Esophagus muscularis mucosa (tissue), 4 donors: ENCODE measurements at regions not wholly inside any gene's neighbourhood (a gene's known extent, or its start where the extent isn't known, plus 50 kb on each side); places are given as distances from the start of the nearest gene placed in this dataset.

ENCODE experiments used
- DNase-seq: peaks from one replicate; pipeline ENCODE4 v3.0.0-alpha.2; 2017; ENCODE audit errors: extremely low spot score
- H3K27ac ChIP-seq, 4 donors: fragments of 200-600 bp; sonication (generic); replicated peaks in 1 of 4; 1 replicate in 3 of 4; 2 replicates in 1 of 4; pipeline ENCODE4 v1.5.1; 2016 to 2019; ENCODE audit warnings: mild to moderate bottlenecking in 1 of 4
- H3K27me3 ChIP-seq, 4 donors: fragments of 200-600 bp; sonication (generic); one replicate each; pipeline versions ENCODE4 v1.5.1 to v1.6.0; 2016 to 2019
- H3K36me3 ChIP-seq, 4 donors: fragments of 200-600 bp; sonication (generic); one replicate each; pipeline ENCODE4 v1.5.1; 2016 to 2019
- H3K4me1 ChIP-seq, 4 donors: fragments of 200-600 bp; sonication (generic); one replicate each; pipeline ENCODE4 v1.5.1; 2016 to 2019
- H3K4me3 ChIP-seq, 4 donors: fragments of 200-600 bp; sonication (generic); 1 replicate in 2 of 4; 2 replicates in 2 of 4; pipeline ENCODE4 v1.5.1; 2016 to 2019; ENCODE audit warnings: mild to moderate bottlenecking in 4 of 4, moderate library complexity in 1 of 4
- H3K9me3 ChIP-seq, 4 donors: fragments of 200-600 bp; sonication (generic); 1 replicate in 3 of 4; 2 replicates in 1 of 4; pipeline ENCODE4 v1.5.1; 2016 to 2019
- CTCF ChIP-seq, 3 experiments: fragments of 200-600 bp in 2 of 3; fragments of 450-650 bp in 1 of 3; sonication (generic) in 2 of 3; IDR thresholded peaks; one replicate each; pipeline ENCODE4 v1.5.1; 2017 to 2019; ENCODE audit warnings: antibody characterized with exemption in 3 of 3, mild to moderate bottlenecking in 2 of 3, moderate library complexity in 1 of 3
- EP300 ChIP-seq: sonication (generic); formaldehyde crosslinking; IDR thresholded peaks from one replicate; pipeline ENCODE4 v1.6.1; 2017; ENCODE audit warnings: antibody characterized with exemption
- POLR2A ChIP-seq: fragments of 450-650 bp; IDR thresholded peaks from one replicate; pipeline ENCODE4 v1.6.1; 2017; ENCODE audit warnings: antibody characterized with exemption, moderate library complexity, mild to moderate bottlenecking, low read depth
- POLR2AphosphoS5 ChIP-seq, 2 donors: sonication (generic); formaldehyde crosslinking; IDR thresholded peaks; one replicate each; pipeline ENCODE4 v1.6.1; 2017; ENCODE audit warnings: antibody characterized with exemption in 2 of 2
- WGBS: methylation state at CpG from one replicate; pipeline ENCODE4 v1.1.5; 2018; 5-methylcytosine and 5-hydroxymethylcytosine counted together
- intact Hi-C: fragments of 100-400 bp; cut with DNase I; formaldehyde crosslinking; loops from one replicate; pipeline ENCODE4 v1.15.1; 2023

- H3K27ac ChIP-seq: no peak overlapping the region
- intact Hi-C loops: no loop called here
- no peak for TF ChIP-seq CTCF (IDR thresholded peaks at IDR 0.05)
- no peak for TF ChIP-seq POLR2A
- TF ChIP-seq POLR2AphosphoS5 (IDR thresholded peaks at IDR 0.05): no peak
- TF ChIP-seq EP300: no peak
- DNase-seq: no peak
- H3K9me3 ChIP-seq: no peaks in the 10 kb centered on the region
- no peak overlapping the region for H3K4me3 ChIP-seq
- no peaks in the 10 kb centered on the region for H3K27me3 ChIP-seq
- H3K36me3 ChIP-seq: no peaks in the 10 kb centered on the region
- WGBS: 86% methylated on average over 5 of the region's 5 CpGs
- no peaks in the 10 kb centered on the region for H3K4me1 ChIP-seq
These were observed 592.7 kb downstream of the NXPH1 start for GRCh38 chr7:9026121-9026520.

GRCh38 chr7:9028012-9028411, 594.6 kb downstream of the NXPH1 start:
- H3K27ac ChIP-seq: no peak overlapping the region
- no peaks in the 10 kb centered on the region for H3K4me1 ChIP-seq
- H3K9me3 ChIP-seq: no peaks in the 10 kb centered on the region
- no peaks in the 10 kb centered on the region for H3K27me3 ChIP-seq
- WGBS: 93% methylated on average over 4 of the region's 4 CpGs
- TF ChIP-seq POLR2A (no peak), EP300 (no peak), POLR2AphosphoS5 (IDR thresholded peaks at IDR 0.05) (no peak), CTCF (IDR thresholded peaks at IDR 0.05) (no peak)
- no peak overlapping the region for H3K4me3 ChIP-seq
- intact Hi-C loops: no loop called here
- no peaks in the 10 kb centered on the region for H3K36me3 ChIP-seq
- no peak for DNase-seq

GRCh38 chr7:9029681-9030530, 596.5 kb downstream of the NXPH1 start:
- no peak for DNase-seq
- H3K36me3 ChIP-seq: no peaks in the 10 kb centered on the region
- no peak overlapping the region for H3K4me3 ChIP-seq
- intact Hi-C loops: no loop called here
- H3K27me3 ChIP-seq: no peaks in the 10 kb centered on the region
- H3K27ac ChIP-seq: no peak overlapping the region
- 81% methylated on average over 9 of the region's 9 CpGs for WGBS
- H3K4me1 ChIP-seq: no peaks in the 10 kb centered on the region
- TF ChIP-seq POLR2AphosphoS5 (IDR thresholded peaks at IDR 0.05) (no peak), POLR2A (no peak), CTCF (IDR thresholded peaks at IDR 0.05) (no peak), EP300 (no peak)
- H3K9me3 ChIP-seq: no peaks in the 10 kb centered on the region

- Histone ChIP-seq H3K27me3 (no peaks in the 10 kb centered on the region), H3K36me3 (no peaks in the 10 kb centered on the region), H3K27ac (no peak overlapping the region), H3K4me1 (no peaks in the 10 kb centered on the region), H3K9me3 (no peaks in the 10 kb centered on the region), H3K4me3 (no peak overlapping the region)
- no peak for DNase-seq
- intact Hi-C loops: no loop called here
- TF ChIP-seq POLR2A: no peak
- no peak for TF ChIP-seq EP300
- no peak for TF ChIP-seq POLR2AphosphoS5 (IDR thresholded peaks at IDR 0.05)
- no peak for TF ChIP-seq CTCF (IDR thresholded peaks at IDR 0.05)
- WGBS: 50% methylated on average over 2 of the region's 2 CpGs
These were observed 597.6 kb downstream of the NXPH1 start for GRCh38 chr7:9030976-9031375.

- TF ChIP-seq POLR2AphosphoS5 (IDR thresholded peaks at IDR 0.05): no peak
- TF ChIP-seq EP300: no peak
- no peak for TF ChIP-seq POLR2A
- no peak for TF ChIP-seq CTCF (IDR thresholded peaks at IDR 0.05)
- intact Hi-C loops: no loop called here
- 75% methylated on average over 4 of the region's 4 CpGs for WGBS
These were observed 598.0 kb downstream of the NXPH1 start for GRCh38 chr7:9031386-9031785.

More at GRCh38 chr7:9031386-9031785, 598.0 kb downstream of the NXPH1 start:
- no peaks in the 10 kb centered on the region for H3K36me3 ChIP-seq
- no peaks in the 10 kb centered on the region for H3K27me3 ChIP-seq
- H3K27ac ChIP-seq: no peak overlapping the region
- H3K9me3 ChIP-seq: no peaks in the 10 kb centered on the region
- H3K4me1 ChIP-seq: no peaks in the 10 kb centered on the region
- no peak overlapping the region for H3K4me3 ChIP-seq
- DNase-seq: no peak
